Activated CD4-positive, alpha-beta T cell treated with anti-CD3 and anti-CD28 coated beads, Interleukin-2, amount 10 ng/mL, durations not matched to agents 24 days and 14 days (primary cell): ENCODE measurements at regions not wholly inside any gene's neighbourhood (a gene's known extent, or its start where the extent isn't known, plus 50 kb on each side); places are given as distances from the start of the nearest gene placed in this dataset.

Experiments
- DNase-seq: peaks from one replicate; pipeline ENCODE4 v3.0.0; 2022
- H3K27ac Mint-ChIP-seq: one replicate; pipeline ENCODE4 v1.8.0; 2022; ENCODE audit warnings: mild to moderate bottlenecking, mixed read lengths
- H3K27me3 Mint-ChIP-seq: one replicate; pipeline ENCODE4 v1.8.0; 2022; ENCODE audit warnings: mixed read lengths
- H3K36me3 Mint-ChIP-seq: one replicate; pipeline ENCODE4 v1.8.0; 2022; ENCODE audit warnings: low read depth, mild to moderate bottlenecking, mixed read lengths
- H3K4me1 Mint-ChIP-seq: one replicate; pipeline ENCODE4 v1.8.0; 2021; ENCODE audit warnings: mixed read lengths
- H3K4me3 Mint-ChIP-seq: one replicate; pipeline ENCODE4 v1.8.0; 2022; ENCODE audit warnings: mild to moderate bottlenecking, moderate library complexity, mixed read lengths
- H3K9me3 Mint-ChIP-seq: one replicate; pipeline ENCODE4 v1.8.0; 2021; ENCODE audit warnings: mixed read lengths
- intact Hi-C: fragments of 100-400 bp; cut with micrococcal nuclease; formaldehyde crosslinking; loops from one replicate; pipeline ENCODE4 v1.15.1; 2023

DNA sequence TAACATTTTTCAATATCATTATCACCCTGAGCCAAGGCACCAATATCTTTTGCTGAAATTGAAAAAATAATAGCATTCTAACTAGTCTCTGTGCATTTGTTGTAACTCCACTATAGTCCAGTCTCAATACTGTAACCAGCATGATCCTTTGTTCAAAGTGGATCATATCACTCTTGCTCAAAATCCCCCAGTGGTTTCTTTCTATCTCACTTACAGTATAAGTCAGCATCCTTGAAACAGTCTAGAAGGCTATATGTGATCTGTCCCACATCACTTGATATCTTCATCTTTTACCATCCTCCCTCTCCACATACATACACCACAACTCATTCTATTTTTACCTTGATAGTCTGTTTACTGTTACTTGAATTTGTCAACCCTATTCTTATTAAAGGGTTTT lies 435.7 kb downstream of the CCER1 start:
- Mint-ChIP-seq H3K36me3 (no peaks in the 10 kb centered on the region), H3K4me3 (no peak overlapping the region), H3K9me3 (no peaks in the 10 kb centered on the region), H3K4me1 (peaks cover 7% of the 10 kb centered on the region), H3K27ac (no peak overlapping the region), H3K27me3 (peaks cover 2% of the 10 kb centered on the region)
- intact Hi-C loops: no loop called here
- no peak for DNase-seq

DNA sequence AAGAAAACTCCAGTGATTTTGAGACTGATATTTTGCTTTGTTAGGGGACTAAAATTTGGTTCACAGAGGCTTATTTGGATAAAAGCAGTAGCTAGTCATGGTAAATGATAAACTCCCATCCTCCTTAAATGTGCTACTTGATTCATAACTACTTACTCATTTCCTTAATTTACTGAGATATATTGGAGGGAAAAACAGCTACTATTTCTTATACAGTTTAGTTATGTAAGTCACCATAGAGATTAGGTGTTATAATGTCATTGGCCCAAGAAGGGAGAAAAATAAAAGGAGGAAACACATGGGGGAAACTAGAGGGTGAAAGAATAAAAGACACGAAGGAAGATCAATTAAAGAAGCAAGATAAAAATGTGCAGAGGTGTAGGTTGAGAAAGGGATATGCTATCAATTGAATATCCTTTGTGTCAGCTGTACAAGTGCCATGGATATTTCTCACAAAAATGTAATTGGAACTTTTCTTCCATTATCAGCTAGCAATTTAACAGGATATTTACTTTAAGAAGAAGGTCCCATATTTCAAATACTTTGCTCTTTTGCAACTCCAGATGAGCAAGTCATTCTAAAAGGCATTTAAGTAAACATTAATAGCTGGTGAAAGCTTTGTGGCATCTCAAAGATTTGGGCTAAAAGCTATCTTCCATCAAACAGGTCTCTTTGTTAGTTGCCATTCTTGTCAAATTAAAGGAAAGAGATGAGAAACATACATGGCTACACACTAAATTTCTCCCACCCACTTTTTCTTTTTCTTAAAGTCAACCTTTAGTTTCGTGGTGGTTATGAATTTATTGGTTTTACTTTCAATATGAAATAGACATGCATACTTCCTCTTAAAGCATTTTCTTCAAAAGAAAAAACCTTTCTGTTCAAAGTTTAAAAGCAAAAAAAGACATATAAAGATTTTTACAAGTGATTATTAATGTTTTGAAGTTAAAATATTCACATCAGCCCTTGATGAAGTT lies 439.5 kb downstream of the CCER1 start:
- peaks cover 2% of the 10 kb centered on the region for H3K27me3 Mint-ChIP-seq
- DNase-seq: no peak
- H3K27ac Mint-ChIP-seq: no peak overlapping the region
- intact Hi-C loops: no loop called here
- H3K4me1 Mint-ChIP-seq: peaks cover 10% of the 10 kb centered on the region
- H3K4me3 Mint-ChIP-seq: peak overlapping the region; percentile 47
- H3K9me3 Mint-ChIP-seq: no peaks in the 10 kb centered on the region
- H3K36me3 Mint-ChIP-seq: no peaks in the 10 kb centered on the region

DNA sequence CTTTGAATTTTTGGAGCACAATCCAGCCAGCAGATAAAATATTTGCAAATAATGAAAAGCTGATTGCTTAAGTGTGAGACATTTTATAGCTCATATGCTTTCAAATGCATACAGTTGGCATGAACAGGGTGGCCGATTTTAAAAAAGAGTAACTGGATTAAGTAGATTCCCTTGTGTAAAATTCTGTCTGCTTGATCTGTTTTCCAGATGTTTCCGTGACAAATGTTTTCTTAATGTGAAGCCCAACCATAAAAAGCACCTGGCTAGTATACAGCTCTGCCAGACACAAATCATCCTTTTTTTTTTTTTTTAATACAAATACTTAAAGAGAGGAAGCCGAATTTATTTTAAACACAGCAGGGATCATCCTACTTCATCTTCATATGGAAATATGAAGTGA lies 440.7 kb downstream of the CCER1 start:
- Mint-ChIP-seq H3K27me3 (peaks cover 2% of the 10 kb centered on the region), H3K27ac (no peak overlapping the region), H3K9me3 (peaks cover 5% of the 10 kb centered on the region), H3K4me1 (peaks cover 10% of the 10 kb centered on the region), H3K4me3 (no peak overlapping the region), H3K36me3 (no peaks in the 10 kb centered on the region)
- no peak for DNase-seq
- intact Hi-C loops: no loop called here

DNA sequence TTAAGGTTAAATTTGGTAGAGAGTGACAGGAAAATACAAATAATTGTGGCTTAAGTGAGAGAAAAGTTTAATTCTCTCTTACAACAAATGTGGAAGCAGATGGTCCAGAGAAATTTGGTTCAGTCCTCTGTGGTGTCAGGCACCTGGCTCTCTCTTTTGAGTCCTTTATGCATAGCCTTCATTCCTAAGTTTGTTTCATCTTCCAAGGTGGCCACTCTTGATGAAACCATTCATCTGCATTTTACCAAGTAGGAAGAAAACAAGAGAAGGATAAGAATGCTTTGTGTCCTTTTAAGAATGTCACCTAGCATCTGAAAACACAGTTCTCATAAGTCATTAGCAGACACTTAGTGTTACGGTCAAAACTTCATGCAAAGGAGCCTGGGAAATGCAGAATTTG lies 442.5 kb downstream of the CCER1 start:
- no peak for DNase-seq
- Mint-ChIP-seq H3K27me3 (no peaks in the 10 kb centered on the region), H3K4me3 (no peak overlapping the region), H3K4me1 (peaks cover 10% of the 10 kb centered on the region), H3K9me3 (peaks cover 5% of the 10 kb centered on the region), H3K36me3 (no peaks in the 10 kb centered on the region), H3K27ac (no peak overlapping the region)
- intact Hi-C loops: no loop called here

DNA sequence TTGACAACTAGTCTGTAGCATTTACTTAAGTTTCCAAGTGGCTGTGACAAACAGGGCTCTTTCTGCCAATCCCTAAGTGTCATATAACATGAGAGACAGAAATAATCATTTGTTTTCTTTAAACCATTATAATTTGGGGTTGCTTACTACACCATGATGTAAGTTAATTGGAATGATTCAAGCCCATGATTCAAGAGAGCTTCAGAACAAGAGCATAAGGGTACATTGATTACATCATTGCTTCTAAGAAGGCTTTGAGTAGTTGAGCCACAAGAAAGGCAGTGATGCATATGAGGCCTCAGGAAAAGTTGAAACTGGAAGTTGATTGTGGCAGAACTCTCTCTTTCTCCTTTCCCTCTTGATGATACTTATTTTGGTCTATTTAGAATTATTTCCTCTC lies 444.0 kb downstream of the CCER1 start:
- DNase-seq: no peak
- Mint-ChIP-seq H3K9me3 (peaks cover 5% of the 10 kb centered on the region), H3K27ac (no peak overlapping the region), H3K36me3 (no peaks in the 10 kb centered on the region), H3K4me1 (peaks cover 10% of the 10 kb centered on the region), H3K27me3 (no peaks in the 10 kb centered on the region), H3K4me3 (no peak overlapping the region)
- intact Hi-C loops: no loop called here

DNA sequence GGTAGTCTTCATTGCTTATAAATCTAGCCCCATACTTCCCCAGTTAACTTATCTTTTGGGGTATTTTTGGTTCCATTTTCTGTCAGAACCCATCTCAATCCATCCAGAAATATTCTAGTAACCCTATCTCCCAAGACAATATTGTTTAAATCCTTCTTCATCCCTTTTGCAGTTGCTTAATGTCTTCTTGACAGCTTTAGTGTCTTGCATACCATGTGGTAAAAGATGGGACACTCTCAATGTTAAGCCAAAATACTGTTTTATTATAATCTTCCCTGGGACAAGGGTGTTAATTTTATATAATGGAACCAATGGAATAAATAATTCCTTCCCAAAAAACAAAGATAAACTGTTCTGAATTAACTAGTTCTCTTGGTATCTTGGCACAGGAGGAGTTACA lies 450.2 kb downstream of the CCER1 start:
- no peak for DNase-seq
- H3K4me1 Mint-ChIP-seq: no peaks in the 10 kb centered on the region
- no peaks in the 10 kb centered on the region for H3K36me3 Mint-ChIP-seq
- H3K27ac Mint-ChIP-seq: no peak overlapping the region
- peaks cover 2% of the 10 kb centered on the region for H3K9me3 Mint-ChIP-seq
- intact Hi-C loops: no loop called here
- no peak overlapping the region for H3K4me3 Mint-ChIP-seq
- no peaks in the 10 kb centered on the region for H3K27me3 Mint-ChIP-seq

DNA sequence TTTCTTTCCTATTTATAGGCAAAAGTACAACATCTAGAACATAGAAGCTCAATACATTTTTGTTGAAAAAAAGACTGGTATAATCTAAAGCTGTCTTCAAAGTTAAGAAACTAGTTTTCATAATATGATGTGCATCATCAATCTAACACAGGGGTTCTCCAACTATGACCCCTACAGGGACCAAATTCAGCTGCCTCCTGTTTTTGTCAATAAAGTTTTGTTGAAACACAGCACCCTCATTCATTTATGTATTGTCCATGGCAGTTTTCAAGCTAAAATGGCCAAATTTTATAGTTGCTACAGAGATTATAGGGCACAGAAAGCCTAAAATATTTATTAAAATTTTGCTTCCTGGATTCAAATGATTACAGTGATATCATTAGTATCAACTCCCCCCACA lies 452.9 kb downstream of the CCER1 start:
- Mint-ChIP-seq H3K4me3 (no peak overlapping the region), H3K9me3 (no peaks in the 10 kb centered on the region), H3K36me3 (no peaks in the 10 kb centered on the region), H3K27me3 (no peaks in the 10 kb centered on the region), H3K27ac (no peak overlapping the region), H3K4me1 (no peaks in the 10 kb centered on the region)
- intact Hi-C loops: no loop called here
- DNase-seq: no peak

DNA sequence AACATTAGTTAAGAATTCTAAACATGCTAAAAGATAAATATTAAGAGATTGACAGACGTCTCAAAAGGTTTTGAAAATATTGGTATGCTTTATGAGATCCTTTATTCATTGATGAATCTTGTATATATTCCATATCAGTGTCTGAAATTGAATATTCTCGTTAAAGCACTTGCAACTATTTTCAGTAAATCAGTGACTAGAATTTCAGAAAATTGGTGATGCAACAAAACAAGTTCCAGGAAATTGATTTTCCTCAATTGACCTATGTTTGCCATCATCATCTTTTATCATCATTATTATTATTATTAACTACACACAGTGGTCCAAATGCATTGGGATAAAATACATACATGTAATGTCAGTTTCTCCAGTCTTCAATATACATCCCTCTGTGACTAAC lies 453.6 kb downstream of the CCER1 start:
- Mint-ChIP-seq H3K27ac (no peak overlapping the region), H3K27me3 (no peaks in the 10 kb centered on the region), H3K4me1 (no peaks in the 10 kb centered on the region), H3K9me3 (no peaks in the 10 kb centered on the region), H3K4me3 (no peak overlapping the region), H3K36me3 (no peaks in the 10 kb centered on the region)
- DNase-seq: no peak
- intact Hi-C loops: no loop called here

DNA sequence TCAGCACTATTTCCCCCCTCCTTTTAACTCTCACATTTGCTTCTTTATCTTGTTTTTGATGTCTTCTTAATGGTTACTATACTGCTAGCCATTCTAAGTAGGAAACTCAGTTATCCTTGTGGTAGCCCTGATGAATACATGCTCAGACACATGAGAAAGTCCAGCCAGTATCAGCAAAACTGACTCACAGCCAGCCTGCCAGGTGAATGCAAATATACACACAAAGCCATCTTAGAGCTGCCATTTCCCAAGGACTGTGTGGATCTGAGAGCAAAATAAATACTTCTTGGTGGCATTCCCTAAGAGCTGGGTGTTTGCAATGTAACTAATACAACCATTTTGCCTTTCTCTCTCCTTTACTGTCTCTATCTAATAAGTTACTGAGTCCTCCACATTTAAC lies 455.2 kb downstream of the CCER1 start:
- Mint-ChIP-seq H3K27me3 (no peaks in the 10 kb centered on the region), H3K36me3 (no peaks in the 10 kb centered on the region), H3K4me1 (no peaks in the 10 kb centered on the region), H3K27ac (no peak overlapping the region), H3K4me3 (no peak overlapping the region), H3K9me3 (no peaks in the 10 kb centered on the region)
- no peak for DNase-seq
- intact Hi-C loops: no loop called here

DNA sequence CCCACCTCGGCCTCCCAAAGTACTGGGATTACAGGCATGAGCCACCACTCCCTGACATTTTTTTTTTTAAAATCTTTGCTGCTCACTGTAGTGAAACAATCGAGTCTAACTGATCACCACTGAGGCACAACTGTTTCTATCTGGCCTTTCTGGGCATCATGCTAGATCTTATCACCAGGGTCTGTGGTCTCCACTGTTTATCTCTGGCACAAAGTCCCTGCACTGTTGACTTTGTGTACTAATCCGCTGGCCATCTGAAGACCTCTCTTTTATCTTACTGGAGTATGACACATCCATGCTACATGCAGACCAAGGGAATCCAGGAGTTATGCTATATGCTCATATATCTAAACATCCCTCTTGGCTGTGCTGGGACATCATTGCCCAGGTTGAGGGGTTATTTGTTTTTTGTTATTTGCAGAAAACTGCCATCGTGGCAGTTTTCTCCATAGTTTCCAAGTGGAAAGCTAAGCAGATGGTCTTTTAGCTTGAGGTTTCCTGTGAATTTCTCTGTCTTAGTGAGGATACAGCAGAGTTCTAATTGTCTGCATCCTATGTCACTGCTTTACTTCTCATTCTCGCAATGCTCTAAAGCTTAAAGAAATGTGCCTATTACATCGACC lies 456.9 kb downstream of the CCER1 start:
- intact Hi-C loops: no loop called here
- H3K9me3 Mint-ChIP-seq: no peaks in the 10 kb centered on the region
- no peak overlapping the region for H3K27ac Mint-ChIP-seq
- H3K36me3 Mint-ChIP-seq: no peaks in the 10 kb centered on the region
- no peaks in the 10 kb centered on the region for H3K27me3 Mint-ChIP-seq
- H3K4me1 Mint-ChIP-seq: no peaks in the 10 kb centered on the region
- no peak overlapping the region for H3K4me3 Mint-ChIP-seq
- no peak for DNase-seq

DNA sequence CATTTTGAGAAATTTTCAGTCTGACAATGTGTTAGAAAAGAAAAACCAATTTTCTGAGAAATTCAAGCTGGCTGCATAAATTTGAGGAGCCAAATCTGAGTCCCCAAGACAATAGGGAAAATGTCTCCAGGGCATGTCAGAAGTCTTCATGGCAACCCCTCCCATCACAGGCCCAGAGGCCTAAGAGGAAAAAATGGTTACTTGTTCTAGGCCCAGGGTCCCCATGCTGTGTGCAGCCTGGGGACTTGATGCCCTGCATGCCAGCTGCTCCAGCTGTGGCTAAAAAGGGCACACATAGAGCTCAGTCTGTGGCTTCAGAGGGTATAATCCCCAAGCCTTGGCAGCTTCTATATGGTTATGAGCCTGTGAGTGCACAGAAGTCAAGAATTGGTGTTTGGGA lies 464.6 kb downstream of the CCER1 start:
- intact Hi-C loops: no loop called here
- Mint-ChIP-seq H3K27me3 (no peaks in the 10 kb centered on the region), H3K9me3 (peaks cover 4% of the 10 kb centered on the region), H3K4me1 (no peaks in the 10 kb centered on the region), H3K36me3 (no peaks in the 10 kb centered on the region), H3K4me3 (no peak overlapping the region), H3K27ac (no peak overlapping the region)
- no peak for DNase-seq

DNA sequence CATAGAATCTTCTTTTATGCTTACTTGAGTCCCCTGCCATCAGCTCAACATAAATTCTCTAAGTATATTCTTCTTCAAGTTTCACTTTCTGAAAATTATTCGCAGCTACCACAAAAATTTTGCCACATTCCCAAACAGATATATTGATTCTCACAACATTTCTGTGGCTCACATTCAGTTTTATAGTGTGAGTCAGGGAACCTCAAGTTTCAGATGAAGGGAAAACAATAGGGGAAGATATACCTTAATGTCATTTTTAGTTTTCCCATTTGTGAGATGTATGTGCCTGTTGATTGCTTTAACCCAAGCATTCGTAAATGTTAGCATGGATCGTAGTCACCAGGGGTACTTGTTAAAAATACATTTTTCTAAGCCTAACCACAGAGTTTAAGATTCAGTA lies 465.8 kb downstream of the CCER1 start:
- Mint-ChIP-seq H3K36me3 (no peaks in the 10 kb centered on the region), H3K27ac (no peak overlapping the region), H3K4me1 (no peaks in the 10 kb centered on the region), H3K27me3 (no peaks in the 10 kb centered on the region), H3K9me3 (peaks cover 4% of the 10 kb centered on the region), H3K4me3 (no peak overlapping the region)
- DNase-seq: no peak
- intact Hi-C loops: no loop called here

DNA sequence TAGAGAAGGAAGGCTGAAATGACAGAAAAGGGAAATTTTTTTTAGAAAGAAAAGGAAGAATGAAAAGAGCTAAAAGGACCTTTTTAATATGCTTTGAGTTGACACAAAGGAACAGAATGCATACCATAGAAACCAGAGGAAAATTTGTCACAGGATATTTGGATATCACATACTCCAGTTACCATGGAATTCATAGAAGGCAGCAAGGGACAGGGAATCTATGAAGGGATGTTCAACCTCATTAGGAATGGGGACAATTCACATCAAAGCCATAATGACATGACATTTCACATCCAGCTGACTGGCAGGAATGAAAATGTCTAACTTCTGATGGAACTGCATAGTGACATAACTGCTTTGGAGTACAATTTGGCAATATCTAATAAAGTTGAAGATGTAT lies 469.4 kb downstream of the CCER1 start:
- Mint-ChIP-seq H3K4me1 (no peaks in the 10 kb centered on the region), H3K27me3 (no peaks in the 10 kb centered on the region), H3K4me3 (no peak overlapping the region), H3K36me3 (no peaks in the 10 kb centered on the region), H3K27ac (no peak overlapping the region), H3K9me3 (peaks cover 4% of the 10 kb centered on the region)
- intact Hi-C loops: no loop called here
- DNase-seq: no peak

DNA sequence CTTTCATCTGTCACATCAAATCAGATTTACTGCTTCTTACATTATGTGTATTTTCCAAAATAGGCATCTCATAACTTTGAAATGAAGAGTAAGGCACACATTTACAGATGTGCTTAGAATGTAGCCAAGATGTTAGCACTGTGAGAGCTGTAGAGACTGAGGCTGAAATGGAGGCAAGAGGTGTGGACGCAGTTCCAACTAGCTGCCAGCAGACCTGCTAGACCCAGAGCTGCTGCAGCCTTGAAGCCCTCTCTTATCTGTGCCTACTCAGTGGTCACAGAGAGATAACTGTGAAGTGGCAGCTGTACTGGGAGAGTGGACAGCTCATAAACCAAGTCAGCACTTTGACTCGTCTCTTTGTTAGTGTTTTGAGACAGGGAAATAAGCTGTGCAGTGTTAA lies 470.9 kb downstream of the CCER1 start:
- H3K4me1 Mint-ChIP-seq: no peaks in the 10 kb centered on the region
- H3K27ac Mint-ChIP-seq: no peak overlapping the region
- intact Hi-C loops: no loop called here
- no peak overlapping the region for H3K4me3 Mint-ChIP-seq
- no peaks in the 10 kb centered on the region for H3K36me3 Mint-ChIP-seq
- no peak for DNase-seq
- no peaks in the 10 kb centered on the region for H3K9me3 Mint-ChIP-seq
- no peaks in the 10 kb centered on the region for H3K27me3 Mint-ChIP-seq
